IPS-20b (cell line): ENCODE measurements at regions not wholly inside any gene's neighbourhood (a gene's known extent, or its start where the extent isn't known, plus 50 kb on each side); places are given as distances from the start of the nearest gene placed in this dataset.
"Not testable (repeated sequence)": the region's sequence is repeated elsewhere in the genome, so short reads cannot be mapped to it uniquely, and the experiment has no call there.

Experiments used
- H3K27ac ChIP-seq: one replicate; pipeline ENCODE4 v1.5.1; 2013; ENCODE audit warnings: low read length
- H3K27me3 ChIP-seq: 2 replicates; pipeline ENCODE4 v1.6.1; 2013; ENCODE audit warnings: mild to moderate bottlenecking, low read length, inconsistent platforms; ENCODE audit not compliant: insufficient read depth
- H3K36me3 ChIP-seq: 2 replicates; pipeline ENCODE4 v1.6.1; 2013; ENCODE audit warnings: low read depth, mild to moderate bottlenecking, inconsistent platforms, low read length, moderate library complexity; ENCODE audit not compliant: insufficient read depth
- H3K4me1 ChIP-seq: 2 replicates; pipeline ENCODE4 v1.6.1; 2013; ENCODE audit warnings: mild to moderate bottlenecking, control low read depth, inconsistent platforms, low read length, moderate library complexity; ENCODE audit not compliant: insufficient read depth
- H3K4me3 ChIP-seq: 2 replicates; pipeline ENCODE4 v1.5.1; 2013; ENCODE audit warnings: mild to moderate bottlenecking, low read length, inconsistent platforms
- H3K9ac ChIP-seq: 2 replicates; pipeline ENCODE4 v1.6.1; 2013; ENCODE audit warnings: low read depth, mild to moderate bottlenecking, inconsistent platforms, low read length, moderate library complexity
- H3K9me3 ChIP-seq: 2 replicates; pipeline ENCODE4 v1.6.1; 2013; ENCODE audit warnings: mild to moderate bottlenecking, low read depth, low read length, inconsistent platforms; ENCODE audit not compliant: insufficient read depth

- not testable (repeated sequence) for H3K4me1 ChIP-seq, H3K27ac ChIP-seq, H3K9me3 ChIP-seq, H3K9ac ChIP-seq, H3K36me3 ChIP-seq, H3K27me3 ChIP-seq, H3K4me3 ChIP-seq
Observed at GRCh38 chr10:53326401-53327305, 554.1 kb upstream of the MBL2 start.

DNA sequence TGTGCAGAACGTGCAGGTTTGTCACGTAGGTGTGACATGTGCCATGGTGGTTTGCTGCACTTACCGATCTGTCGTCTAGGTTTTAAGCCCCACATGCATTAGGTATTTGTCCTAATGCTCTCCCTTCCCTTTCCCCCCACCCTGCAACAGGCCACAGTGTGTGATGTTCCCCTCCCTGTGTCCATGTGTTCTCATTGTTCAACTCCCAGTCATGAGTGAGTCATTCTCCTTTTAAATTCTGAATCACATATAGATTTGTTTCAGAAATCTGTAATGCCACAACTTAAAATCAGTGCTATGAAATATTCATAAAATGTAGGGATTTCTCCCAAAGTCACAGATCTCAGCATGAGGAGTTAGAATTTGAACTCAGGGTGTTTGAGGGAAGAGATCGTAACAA lies 552.5 kb upstream of the MBL2 start:
- no peaks in the 10 kb centered on the region for H3K4me1 ChIP-seq
- no peaks in the 10 kb centered on the region for H3K9me3 ChIP-seq
- no peaks in the 10 kb centered on the region for H3K27me3 ChIP-seq
- H3K4me3 ChIP-seq, result no peak overlapping the region
- H3K36me3 ChIP-seq, result no peaks in the 10 kb centered on the region
- H3K27ac ChIP-seq, result no peak overlapping the region
- H3K9ac ChIP-seq, result no peak overlapping the region

DNA sequence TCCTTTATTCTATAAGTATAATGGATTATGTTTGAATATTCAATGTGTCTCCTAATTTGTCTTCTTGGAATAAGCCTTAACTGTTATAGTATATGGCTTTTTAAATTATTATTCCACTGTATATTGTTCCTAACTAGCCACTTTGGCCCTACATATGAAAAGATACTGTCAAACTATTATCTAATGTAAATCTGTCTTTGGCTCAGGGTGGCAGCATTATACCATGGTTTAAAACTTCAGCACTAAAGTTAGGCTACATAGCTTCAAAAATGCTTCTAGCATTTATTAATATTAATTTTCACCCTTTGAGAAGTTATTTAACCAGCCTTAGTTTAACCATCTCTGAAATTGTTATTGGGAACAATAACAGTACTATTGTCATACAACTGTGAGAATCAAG lies 543.1 kb upstream of the MBL2 start:
- no peaks in the 10 kb centered on the region for H3K36me3 ChIP-seq
- H3K4me1 ChIP-seq, result peaks cover 17% of the 10 kb centered on the region; the same call in 1 of the 2 replicates
- no peak overlapping the region for H3K27ac ChIP-seq
- no peak overlapping the region for H3K4me3 ChIP-seq
- no peak overlapping the region for H3K9ac ChIP-seq
- H3K27me3 ChIP-seq, result no peaks in the 10 kb centered on the region
- H3K9me3 ChIP-seq, result no peaks in the 10 kb centered on the region

DNA sequence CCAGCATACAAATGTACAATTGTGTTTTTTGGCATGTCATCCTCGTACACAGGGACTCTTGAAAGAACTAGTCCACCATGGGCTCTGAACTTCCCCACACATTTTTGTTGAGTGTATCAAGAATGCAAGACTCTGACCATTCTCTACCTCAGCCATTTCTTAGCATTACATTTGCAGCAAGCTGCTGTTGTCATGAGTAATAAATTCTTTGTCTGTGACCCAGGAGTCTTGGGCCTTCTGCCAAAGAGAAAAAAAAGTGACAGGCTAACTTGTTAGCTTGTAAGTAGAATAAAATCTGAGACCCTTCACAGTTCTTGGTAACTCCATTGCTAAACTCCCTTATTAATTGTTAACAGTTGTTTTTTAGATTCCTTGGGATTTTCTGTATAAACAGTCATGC lies 542.3 kb upstream of the MBL2 start:
- Histone ChIP-seq H3K27ac (no peak overlapping the region), H3K9me3 (no peaks in the 10 kb centered on the region), H3K4me3 (no peak overlapping the region), H3K27me3 (no peaks in the 10 kb centered on the region), H3K9ac (no peak overlapping the region; the same call in 1 of the 2 replicates), H3K36me3 (no peaks in the 10 kb centered on the region), H3K4me1 (peaks cover 17% of the 10 kb centered on the region; the same call in 1 of the 2 replicates)

- no peak overlapping the region for H3K4me3 ChIP-seq
- no peaks in the 10 kb centered on the region for H3K36me3 ChIP-seq
- H3K4me1 ChIP-seq, result no peaks in the 10 kb centered on the region
- H3K27me3 ChIP-seq, result no peaks in the 10 kb centered on the region
- H3K9ac ChIP-seq, result no peak overlapping the region
- no peak overlapping the region for H3K27ac ChIP-seq
- H3K9me3 ChIP-seq, result peaks cover 3% of the 10 kb centered on the region
Observed at GRCh38 chr10:53298443-53298842, 525.9 kb upstream of the MBL2 start.

- Histone ChIP-seq H3K36me3 (no peaks in the 10 kb centered on the region), H3K27me3 (no peaks in the 10 kb centered on the region), H3K4me3 (no peak overlapping the region), H3K27ac (no peak overlapping the region), H3K9me3 (no peaks in the 10 kb centered on the region), H3K9ac (no peak overlapping the region), H3K4me1 (no peaks in the 10 kb centered on the region)
Observed at GRCh38 chr10:53284615-53285182, 512.1 kb upstream of the MBL2 start.

- Histone ChIP-seq H3K4me3 (no peak overlapping the region), H3K27me3 (no peaks in the 10 kb centered on the region), H3K27ac (no peak overlapping the region), H3K36me3 (no peaks in the 10 kb centered on the region), H3K9ac (no peak overlapping the region), H3K9me3 (peaks cover 5% of the 10 kb centered on the region; the same call in 1 of the 2 replicates), H3K4me1 (no peaks in the 10 kb centered on the region)
Observed at GRCh38 chr10:53276797-53277196, 504.2 kb upstream of the MBL2 start.

GRCh38 chr10:53269482-53269881 lies 496.9 kb upstream of the MBL2 start:
- Histone ChIP-seq H3K27me3 (no peaks in the 10 kb centered on the region), H3K4me3 (no peak overlapping the region), H3K9me3 (peaks cover 5% of the 10 kb centered on the region; the same call in 1 of the 2 replicates), H3K4me1 (no peaks in the 10 kb centered on the region), H3K27ac (no peak overlapping the region), H3K36me3 (no peaks in the 10 kb centered on the region), H3K9ac (no peak overlapping the region)

- no peak overlapping the region for H3K9ac ChIP-seq
- H3K27ac ChIP-seq, result no peak overlapping the region
- H3K9me3 ChIP-seq, result no peaks in the 10 kb centered on the region
- H3K4me3 ChIP-seq, result no peak overlapping the region
- H3K4me1 ChIP-seq, result peaks cover 12% of the 10 kb centered on the region; the same call in 1 of the 2 replicates
- H3K27me3 ChIP-seq, result no peaks in the 10 kb centered on the region
- no peaks in the 10 kb centered on the region for H3K36me3 ChIP-seq
Observed at GRCh38 chr10:53260213-53260612, 487.6 kb upstream of the MBL2 start.

DNA sequence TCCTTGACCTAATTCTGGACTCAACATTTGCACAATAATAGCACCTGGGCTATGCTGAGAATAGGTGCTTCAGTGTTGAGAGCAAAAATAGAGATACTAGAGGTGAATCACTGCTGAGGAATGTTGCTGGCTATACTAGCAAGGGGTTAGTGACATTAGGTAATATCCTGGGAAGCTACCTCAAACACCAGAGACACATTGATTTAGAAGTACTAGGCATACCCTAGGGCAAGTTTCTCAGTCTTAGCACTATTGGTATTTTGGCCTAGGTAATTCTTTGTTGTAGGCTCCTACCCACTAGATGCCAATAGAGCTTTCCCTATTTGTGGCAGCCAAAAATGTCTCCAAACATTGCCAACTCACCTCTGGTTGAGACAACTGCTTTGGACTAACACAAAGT lies 484.0 kb upstream of the MBL2 start:
- H3K9ac ChIP-seq, result no peak overlapping the region
- no peaks in the 10 kb centered on the region for H3K27me3 ChIP-seq
- H3K36me3 ChIP-seq, result no peaks in the 10 kb centered on the region
- H3K4me1 ChIP-seq, result peaks cover 12% of the 10 kb centered on the region; the same call in 1 of the 2 replicates
- H3K4me3 ChIP-seq, result no peak overlapping the region
- H3K9me3 ChIP-seq, result peaks cover 21% of the 10 kb centered on the region
- no peak overlapping the region for H3K27ac ChIP-seq

GRCh38 chr10:53255661-53256205 lies 483.1 kb upstream of the MBL2 start:
- no peak overlapping the region for H3K4me3 ChIP-seq
- peaks cover 12% of the 10 kb centered on the region; the same call in 1 of the 2 replicates for H3K4me1 ChIP-seq
- no peak overlapping the region for H3K9ac ChIP-seq
- H3K36me3 ChIP-seq, result no peaks in the 10 kb centered on the region
- H3K27me3 ChIP-seq, result no peaks in the 10 kb centered on the region
- H3K9me3 ChIP-seq, result peaks cover 21% of the 10 kb centered on the region
- no peak overlapping the region for H3K27ac ChIP-seq

GRCh38 chr10:53253221-53253620 lies 480.6 kb upstream of the MBL2 start:
- no peaks in the 10 kb centered on the region for H3K36me3 ChIP-seq
- H3K4me3 ChIP-seq, result no peak overlapping the region
- H3K9ac ChIP-seq, result no peak overlapping the region
- H3K27me3 ChIP-seq, result no peaks in the 10 kb centered on the region
- H3K4me1 ChIP-seq, result peaks cover 12% of the 10 kb centered on the region; the same call in 1 of the 2 replicates
- H3K27ac ChIP-seq, result no peak overlapping the region
- peaks cover 21% of the 10 kb centered on the region for H3K9me3 ChIP-seq
